Stimulated activated CD8-positive, alpha-beta memory T cell treated with anti-CD3 and anti-CD28 coated beads, Interleukin-7, amount 100 ng/mL, for 48 hours (primary cell): ENCODE measurements at regions not wholly inside any gene's neighbourhood (a gene's known extent, or its start where the extent isn't known, plus 50 kb on each side); places are given as distances from the start of the nearest gene placed in this dataset.
"Not testable (repeated sequence)": the region's sequence is repeated elsewhere in the genome, so short reads cannot be mapped to it uniquely, and the experiment has no call there.

Source experiments
- DNase-seq, 2 donors: peaks; one replicate each; pipeline ENCODE4 v3.0.0-alpha.2; 2020; ENCODE audit warnings: low read depth in 1 of 2; ENCODE audit errors: extremely low read depth in 1 of 2

GRCh38 chr1:214859647-214860046 is 222.9 kb upstream of the KCNK2 start:
- DNase-seq, result no peak

- no peak for DNase-seq
Observed at GRCh38 chr1:214861615-214862014, 220.9 kb upstream of the KCNK2 start.

- no peak for DNase-seq
Observed at GRCh38 chr1:214862421-214862820, 220.1 kb upstream of the KCNK2 start.

GRCh38 chr1:214864896-214865688 is 217.4 kb upstream of the KCNK2 start:
- DNase-seq, result no peak

GRCh38 chr1:214870426-214870825 is 212.1 kb upstream of the KCNK2 start:
- DNase-seq, result not testable (repeated sequence)

- no peak for DNase-seq
Observed at GRCh38 chr1:214880956-214881355, 201.6 kb upstream of the KCNK2 start.

- DNase-seq, result no peak
Observed at GRCh38 chr1:214882616-214883015, 199.9 kb upstream of the KCNK2 start.

GRCh38 chr1:214895011-214895600 is 187.4 kb upstream of the KCNK2 start:
- DNase-seq, result no peak

GRCh38 chr1:214896921-214897320 is 185.6 kb upstream of the KCNK2 start:
- no peak for DNase-seq

GRCh38 chr1:214897581-214897980 is 185.0 kb upstream of the KCNK2 start:
- no peak for DNase-seq

- no peak for DNase-seq
Observed at GRCh38 chr1:214898161-214898560, 184.4 kb upstream of the KCNK2 start.

GRCh38 chr1:214898718-214899117 is 183.8 kb upstream of the KCNK2 start:
- DNase-seq, result no peak

- DNase-seq, result no peak
Observed at GRCh38 chr1:214899908-214900460, 182.6 kb upstream of the KCNK2 start.

- no peak for DNase-seq
Observed at GRCh38 chr1:214900590-214900989, 181.9 kb upstream of the KCNK2 start.

- no peak for DNase-seq
Observed at GRCh38 chr1:214901718-214902117, 180.8 kb upstream of the KCNK2 start.

GRCh38 chr1:214902636-214903320 is 179.8 kb upstream of the KCNK2 start:
- no peak for DNase-seq

- DNase-seq, result no peak
Observed at GRCh38 chr1:214912127-214912526, 170.4 kb upstream of the KCNK2 start.

GRCh38 chr1:214913966-214914365 is 168.6 kb upstream of the KCNK2 start:
- no peak for DNase-seq

- no peak for DNase-seq
Observed at GRCh38 chr1:214917081-214917635, 165.4 kb upstream of the KCNK2 start.

- DNase-seq, result no peak
Observed at GRCh38 chr1:214918745-214919144, 163.8 kb upstream of the KCNK2 start.

- DNase-seq, result no peak
Observed at GRCh38 chr1:214920337-214920736, 162.2 kb upstream of the KCNK2 start.
